ENCODE measurements at regions not wholly inside any gene's neighbourhood (a gene's known extent, or its start where the extent isn't known, plus 50 kb on each side); places are given as distances from the start of the nearest gene placed in this dataset.
"Not testable (repeated sequence)": the region's sequence is repeated elsewhere in the genome, so short reads cannot be mapped to it uniquely, and the experiment has no call there.

DNA sequence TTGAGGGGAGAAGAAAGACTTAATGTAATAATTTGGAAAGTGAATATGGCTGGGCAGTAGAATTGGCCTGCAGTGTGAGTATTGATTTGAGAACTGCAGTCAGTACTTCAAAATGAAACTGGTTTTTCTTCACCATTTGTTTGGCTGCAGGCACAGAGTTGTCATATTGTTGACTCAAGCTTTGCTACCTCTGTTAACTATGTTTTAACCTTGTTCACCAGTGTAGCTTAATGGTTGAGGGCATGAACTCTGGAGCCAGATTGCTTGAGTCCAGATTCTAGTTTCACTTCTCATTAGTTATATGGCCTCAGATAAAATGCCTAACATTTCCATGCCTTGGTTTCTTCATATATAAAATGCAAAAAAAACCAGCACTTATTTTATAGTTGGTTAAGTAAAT lies 64.1 kb downstream of the CFAP44 start:
- Histone ChIP-seq H3K4me2 (ENCODE audit: insufficient read depth, low read length) (no peak overlapping the region), H3K27me3 (ENCODE audit: insufficient read depth, low read length) (no peaks in the 10 kb centered on the region), H3K36me3 (ENCODE audit: insufficient read depth, low read length) (no peaks in the 10 kb centered on the region), H3K4me3 (ENCODE audit: insufficient read depth, low read length) (no peak overlapping the region), H4K20me1 (ENCODE audit: insufficient read depth, low read length) (no peaks in the 10 kb centered on the region), H3K9me3 (ENCODE audit: low read depth, low read length) (no peaks in the 10 kb centered on the region), H3K27ac (ENCODE audit: low read depth, low read length) (no peak overlapping the region), H3K4me1 (ENCODE audit: insufficient read depth, low read length) (no peaks in the 10 kb centered on the region), H2AFZ (ENCODE audit: low read length) (no peak overlapping the region), H3K79me2 (ENCODE audit: insufficient read depth, low read length) (no peaks in the 10 kb centered on the region)
- no peak for TF ChIP-seq CTCF (IDR thresholded peaks at IDR 0.05; ENCODE audit: extremely low read depth, low read depth, low read length)
- DNase-seq (ENCODE audit: insufficient read length, low spot score, missing footprints), result peak; percentile 30

- Histone ChIP-seq H3K27me3 (ENCODE audit: insufficient read depth, low read length) (no peaks in the 10 kb centered on the region), H3K79me2 (ENCODE audit: insufficient read depth, low read length) (no peaks in the 10 kb centered on the region), H2AFZ (ENCODE audit: low read length) (no peak overlapping the region), H3K4me1 (ENCODE audit: insufficient read depth, low read length) (no peaks in the 10 kb centered on the region), H3K27ac (ENCODE audit: low read depth, low read length) (no peak overlapping the region), H3K4me3 (ENCODE audit: insufficient read depth, low read length) (no peak overlapping the region), H4K20me1 (ENCODE audit: insufficient read depth, low read length) (no peaks in the 10 kb centered on the region), H3K9me3 (ENCODE audit: low read depth, low read length) (no peaks in the 10 kb centered on the region), H3K4me2 (ENCODE audit: insufficient read depth, low read length) (no peak overlapping the region), H3K36me3 (ENCODE audit: insufficient read depth, low read length) (no peaks in the 10 kb centered on the region)
- no peak for TF ChIP-seq CTCF (IDR thresholded peaks at IDR 0.05; ENCODE audit: extremely low read depth, low read depth, low read length)
- no peak for DNase-seq (ENCODE audit: insufficient read length, low spot score, missing footprints)
These were observed 67.2 kb downstream of the CFAP44 start for GRCh38 chr3:113374078-113374477.

GRCh38 chr3:113366800-113367199 lies 74.5 kb downstream of the CFAP44 start:
- DNase-seq (ENCODE audit: insufficient read length, low spot score, missing footprints); H2AFZ ChIP-seq (ENCODE audit: low read length); H3K4me1 ChIP-seq (ENCODE audit: insufficient read depth, low read length); H3K79me2 ChIP-seq (ENCODE audit: insufficient read depth, low read length); H3K27ac ChIP-seq (ENCODE audit: low read depth, low read length); H3K9me3 ChIP-seq (ENCODE audit: low read depth, low read length); H3K36me3 ChIP-seq (ENCODE audit: insufficient read depth, low read length); H4K20me1 ChIP-seq (ENCODE audit: insufficient read depth, low read length); H3K4me3 ChIP-seq (ENCODE audit: insufficient read depth, low read length); H3K27me3 ChIP-seq (ENCODE audit: insufficient read depth, low read length); H3K4me2 ChIP-seq (ENCODE audit: insufficient read depth, low read length): not testable (repeated sequence)

GRCh38 chr3:113355340-113355739 lies 86.0 kb downstream of the CFAP44 start:
- H4K20me1 ChIP-seq (ENCODE audit: insufficient read depth, low read length); H2AFZ ChIP-seq (ENCODE audit: low read length); H3K36me3 ChIP-seq (ENCODE audit: insufficient read depth, low read length); H3K27me3 ChIP-seq (ENCODE audit: insufficient read depth, low read length); H3K4me1 ChIP-seq (ENCODE audit: insufficient read depth, low read length); H3K4me2 ChIP-seq (ENCODE audit: insufficient read depth, low read length); H3K4me3 ChIP-seq (ENCODE audit: insufficient read depth, low read length); H3K9me3 ChIP-seq (ENCODE audit: low read depth, low read length); H3K79me2 ChIP-seq (ENCODE audit: insufficient read depth, low read length); H3K27ac ChIP-seq (ENCODE audit: low read depth, low read length); DNase-seq (ENCODE audit: insufficient read length, low spot score, missing footprints): not testable (repeated sequence)

GRCh38 chr3:113354307-113354706 lies 87.0 kb downstream of the CFAP44 start:
- Histone ChIP-seq H4K20me1 (ENCODE audit: insufficient read depth, low read length) (no peaks in the 10 kb centered on the region), H3K36me3 (ENCODE audit: insufficient read depth, low read length) (no peaks in the 10 kb centered on the region), H3K79me2 (ENCODE audit: insufficient read depth, low read length) (no peaks in the 10 kb centered on the region), H3K27ac (ENCODE audit: low read depth, low read length) (no peak overlapping the region), H3K9me3 (ENCODE audit: low read depth, low read length) (no peaks in the 10 kb centered on the region), H3K4me2 (ENCODE audit: insufficient read depth, low read length) (no peak overlapping the region), H2AFZ (ENCODE audit: low read length) (no peak overlapping the region), H3K4me1 (ENCODE audit: insufficient read depth, low read length) (peaks cover 2% of the 10 kb centered on the region), H3K27me3 (ENCODE audit: insufficient read depth, low read length) (no peaks in the 10 kb centered on the region), H3K4me3 (ENCODE audit: insufficient read depth, low read length) (no peak overlapping the region)
- no peak for DNase-seq (ENCODE audit: insufficient read length, low spot score, missing footprints)
- TF ChIP-seq CTCF (IDR thresholded peaks at IDR 0.05; ENCODE audit: extremely low read depth, low read depth, low read length), result no peak

Measured in osteoblast (primary cell).